OCI-LY7 (cell line): ENCODE measurements at regions not wholly inside any gene's neighbourhood (a gene's known extent, or its start where the extent isn't known, plus 50 kb on each side); places are given as distances from the start of the nearest gene placed in this dataset.

Experiments
- BruUV-seq: library from RNA; stranded (reverse); fragments of 400-500 nt; replicated peaks from 2 replicates; lab custom pipeline; 2021; lab: Mats Ljungman, UMichigan
- CTCF ChIA-PET: fragments of 300-600 bp; sonication (Branson Sonifier 250); formaldehyde crosslinking; loops from one replicate; lab custom pipeline; 2022; ENCODE audit warnings: antibody characterized with exemption; ENCODE audit not compliant: unreplicated experiment; lab: Charles Lee
- POLR2A ChIA-PET: fragments of 300-600 bp; sonication (Branson Sonifier 250); formaldehyde crosslinking; loops from one replicate; lab custom pipeline; 2022; ENCODE audit warnings: antibody characterized with exemption; lab: Charles Lee
- DNase-seq: peaks from one replicate; pipeline ENCODE4 v3.0.0-alpha.2; 2015; ENCODE audit warnings: low spot score
- H2AFZ ChIP-seq: fragments of 200-600 bp; sonication (generic), shearing (Covaris generic); 2 replicates; pipeline ENCODE4 v1.6.1; 2014; ENCODE audit warnings: mild to moderate bottlenecking, antibody characterized with exemption, low read length, moderate library complexity
- H3K27ac ChIP-seq: fragments of 200-600 bp; sonication (generic); 2 replicates; pipeline ENCODE4 v1.5.1; 2014; ENCODE audit warnings: mixed run types, low read depth, mild to moderate bottlenecking, moderate library complexity, low read length, inconsistent platforms; ENCODE audit not compliant: poor library complexity, severe bottlenecking
- H3K36me3 ChIP-seq: fragments of 200-600 bp; sonication (generic); 2 replicates; pipeline ENCODE4 v1.6.1; 2014; ENCODE audit warnings: mild to moderate bottlenecking, antibody characterized with exemption, low read length, moderate library complexity, mixed read lengths; ENCODE audit not compliant: insufficient read depth
- H3K4me1 ChIP-seq: fragments of 200-600 bp; sonication (generic); 2 replicates; pipeline ENCODE4 v1.5.1; 2014; ENCODE audit warnings: mild to moderate bottlenecking, low read length; ENCODE audit not compliant: insufficient read depth, poor library complexity, severe bottlenecking
- H3K4me2 ChIP-seq: fragments of 200-600 bp; sonication (generic); 2 replicates; pipeline ENCODE4 v1.6.1; 2014; ENCODE audit warnings: mild to moderate bottlenecking, low read length
- H3K4me3 ChIP-seq: fragments of 200-600 bp; sonication (generic); 2 replicates; pipeline ENCODE4 v1.5.1; 2014; ENCODE audit warnings: mild to moderate bottlenecking, low read depth, low read length; ENCODE audit not compliant: poor library complexity, severe bottlenecking
- H3K79me2 ChIP-seq: fragments of 200-600 bp; sonication (generic); 2 replicates; pipeline ENCODE4 v1.6.1; 2016; ENCODE audit warnings: low read depth, mild to moderate bottlenecking, low read length, moderate library complexity, mixed read lengths; ENCODE audit not compliant: insufficient read depth
- H3K9me2 ChIP-seq: fragments of 200-600 bp; sonication (generic); 2 replicates; pipeline ENCODE4 v1.6.1; 2016; ENCODE audit warnings: mild to moderate bottlenecking, low read length, mixed read lengths; ENCODE audit not compliant: insufficient read depth
- H3K9me3 ChIP-seq: fragments of 200-600 bp; sonication (generic); 2 replicates; pipeline ENCODE4 v1.6.1; 2014; ENCODE audit warnings: mild to moderate bottlenecking, mixed run types, low read length, mixed read lengths
- H4K20me1 ChIP-seq: fragments of 200-600 bp; sonication (generic); 2 replicates; pipeline ENCODE4 v1.6.1; 2014; ENCODE audit warnings: mild to moderate bottlenecking, antibody characterized with exemption, low read length, moderate library complexity, mixed read lengths; ENCODE audit not compliant: insufficient read depth
- EZH2phosphoT487 ChIP-seq: fragments of 200-600 bp; sonication (generic); IDR thresholded peaks from 2 replicates; pipeline ENCODE4 v1.6.1; 2018; ENCODE audit warnings: low read depth, borderline replicate concordance, mild to moderate bottlenecking, mixed run types, antibody characterized with exemption, low read length, moderate library complexity, mixed read lengths
- intact Hi-C: fragments of 100-400 bp; cut with micrococcal nuclease; formaldehyde crosslinking; loops from one replicate; pipeline ENCODE4 v1.10.0; 2022; ENCODE audit not compliant: unreplicated experiment
- TF ChIP-seq, protein P1 (sequence below): fragments of 200-600 bp; sonication (generic); conservative IDR thresholded peaks from 2 replicates; pipeline ENCODE4 v1.5.1; 2014; ENCODE audit warnings: mild to moderate bottlenecking, antibody characterized with exemption, low read length, moderate library complexity, mixed read lengths

DNA sequence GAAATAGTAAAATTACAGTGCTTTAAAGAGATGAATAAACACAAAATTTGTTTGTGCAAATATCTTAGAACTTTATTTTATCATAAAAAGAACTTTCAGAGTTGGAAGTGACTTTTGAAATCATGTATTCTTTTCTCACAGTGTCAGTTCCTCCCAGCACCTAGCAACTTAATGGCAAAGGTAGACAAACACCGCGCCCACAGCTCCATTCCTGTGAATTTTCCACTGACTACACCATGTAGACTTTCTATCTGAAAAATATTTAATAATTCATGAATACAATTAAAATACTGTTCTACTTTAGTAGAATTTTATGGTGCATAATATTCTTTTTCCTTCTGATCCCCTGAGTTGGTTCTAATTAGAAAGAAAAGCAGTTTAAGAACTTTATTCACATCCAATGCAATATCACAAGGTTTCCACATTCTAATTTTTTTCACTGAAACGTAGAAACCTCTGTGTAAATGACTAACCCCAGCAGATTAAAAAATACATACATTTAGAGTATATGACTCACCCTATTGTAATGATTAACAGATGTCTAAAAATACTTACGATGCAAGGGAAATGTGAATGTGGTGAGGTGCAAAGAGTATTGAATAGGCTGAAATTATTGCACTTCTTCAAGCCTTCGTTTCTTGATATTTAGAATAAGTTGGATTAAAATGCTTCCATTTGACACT lies 218.2 kb upstream of the CCDC179 start:
- Histone ChIP-seq H3K9me2 (no peaks in the 10 kb centered on the region), H3K4me2 (no peak overlapping the region), H3K27ac (no peak overlapping the region), H3K4me1 (no peaks in the 10 kb centered on the region), H4K20me1 (no peaks in the 10 kb centered on the region), H3K9me3 (no peaks in the 10 kb centered on the region), H3K4me3 (no peak overlapping the region), H3K79me2 (no peaks in the 10 kb centered on the region), H3K36me3 (no peaks in the 10 kb centered on the region), H2AFZ (no peak overlapping the region)
- POLR2A ChIA-PET: no interaction called here
- TF ChIP-seq, protein P1, sequence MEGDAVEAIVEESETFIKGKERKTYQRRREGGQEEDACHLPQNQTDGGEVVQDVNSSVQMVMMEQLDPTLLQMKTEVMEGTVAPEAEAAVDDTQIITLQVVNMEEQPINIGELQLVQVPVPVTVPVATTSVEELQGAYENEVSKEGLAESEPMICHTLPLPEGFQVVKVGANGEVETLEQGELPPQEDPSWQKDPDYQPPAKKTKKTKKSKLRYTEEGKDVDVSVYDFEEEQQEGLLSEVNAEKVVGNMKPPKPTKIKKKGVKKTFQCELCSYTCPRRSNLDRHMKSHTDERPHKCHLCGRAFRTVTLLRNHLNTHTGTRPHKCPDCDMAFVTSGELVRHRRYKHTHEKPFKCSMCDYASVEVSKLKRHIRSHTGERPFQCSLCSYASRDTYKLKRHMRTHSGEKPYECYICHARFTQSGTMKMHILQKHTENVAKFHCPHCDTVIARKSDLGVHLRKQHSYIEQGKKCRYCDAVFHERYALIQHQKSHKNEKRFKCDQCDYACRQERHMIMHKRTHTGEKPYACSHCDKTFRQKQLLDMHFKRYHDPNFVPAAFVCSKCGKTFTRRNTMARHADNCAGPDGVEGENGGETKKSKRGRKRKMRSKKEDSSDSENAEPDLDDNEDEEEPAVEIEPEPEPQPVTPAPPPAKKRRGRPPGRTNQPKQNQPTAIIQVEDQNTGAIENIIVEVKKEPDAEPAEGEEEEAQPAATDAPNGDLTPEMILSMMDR: no peak
- no peak for TF ChIP-seq EZH2phosphoT487
- no peak for DNase-seq
- intact Hi-C loops: no loop called here
- BruUV-seq: no TSS peak
- CTCF ChIA-PET: no interaction called here

DNA sequence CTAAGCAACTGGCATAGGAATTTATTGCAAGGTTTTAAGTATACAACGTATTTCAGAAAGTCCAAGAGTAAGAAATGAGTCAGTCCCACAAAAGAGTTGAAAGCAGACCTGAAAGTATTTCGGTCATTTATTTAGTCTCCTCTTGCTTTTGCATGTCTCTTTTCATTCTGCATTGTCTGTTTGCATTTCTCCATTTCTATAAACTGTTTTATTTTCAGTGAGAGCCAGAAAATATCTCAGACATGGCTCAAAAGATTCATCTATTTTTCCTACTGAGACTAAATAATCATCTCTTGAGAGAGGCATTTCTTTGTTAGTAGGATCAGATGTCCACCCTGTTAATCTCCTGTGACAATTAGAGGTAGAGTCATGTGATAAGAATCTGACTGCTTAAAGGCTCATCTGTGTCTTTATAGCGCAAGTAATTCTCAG lies 219.1 kb upstream of the CCDC179 start:
- no peaks in the 10 kb centered on the region for H3K9me3 ChIP-seq
- no peak for TF ChIP-seq EZH2phosphoT487
- TF ChIP-seq, protein P1: no peak
- POLR2A ChIA-PET: no interaction called here

DNA sequence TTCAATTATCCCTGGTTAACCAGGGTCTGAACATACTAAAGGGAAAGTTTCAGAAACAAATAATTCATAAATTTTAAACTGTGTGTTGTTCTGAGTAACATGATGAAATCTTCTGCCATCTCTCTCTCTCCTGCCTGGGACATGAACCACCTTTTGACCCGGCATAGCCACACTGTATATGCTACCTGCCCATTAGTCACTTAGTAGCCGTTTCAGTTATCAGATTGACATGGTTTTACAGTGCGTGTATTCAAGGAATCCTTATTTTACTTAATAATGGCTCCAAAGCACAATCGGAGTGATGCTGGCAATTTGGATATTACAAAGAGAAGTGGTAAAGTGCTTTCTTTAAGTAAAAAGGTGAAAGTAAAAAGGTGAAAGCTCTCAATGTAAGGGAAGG lies 227.1 kb upstream of the CCDC179 start:
- intact Hi-C loops: no loop called here
- H4K20me1 ChIP-seq: no peaks in the 10 kb centered on the region
- H3K4me2 ChIP-seq: no peak overlapping the region
- no peak overlapping the region for H3K4me3 ChIP-seq
- BruUV-seq: no TSS peak
- TF ChIP-seq, protein P1: no peak
- TF ChIP-seq EZH2phosphoT487: no peak
- no peaks in the 10 kb centered on the region for H3K9me2 ChIP-seq
- H2AFZ ChIP-seq: no peak overlapping the region
- H3K36me3 ChIP-seq: no peaks in the 10 kb centered on the region
- no peaks in the 10 kb centered on the region for H3K9me3 ChIP-seq
- DNase-seq: no peak
- POLR2A ChIA-PET: no interaction called here
- no peaks in the 10 kb centered on the region for H3K4me1 ChIP-seq
- H3K79me2 ChIP-seq: no peaks in the 10 kb centered on the region
- CTCF ChIA-PET: no interaction called here
- H3K27ac ChIP-seq: no peak overlapping the region

More for the DNA sequence above, 219.1 kb upstream of the CCDC179 start:
- Histone ChIP-seq H4K20me1 (no peaks in the 10 kb centered on the region), H3K4me2 (no peak overlapping the region), H3K4me1 (no peaks in the 10 kb centered on the region), H3K4me3 (no peak overlapping the region), H3K79me2 (no peaks in the 10 kb centered on the region), H3K27ac (no peak overlapping the region), H3K9me2 (no peaks in the 10 kb centered on the region), H2AFZ (no peak overlapping the region), H3K36me3 (no peaks in the 10 kb centered on the region)
- CTCF ChIA-PET: no interaction called here
- intact Hi-C loops: no loop called here
- no peak for DNase-seq
- BruUV-seq: no TSS peak
